ENCODE measurements at regions not wholly inside any gene's neighbourhood (a gene's known extent, or its start where the extent isn't known, plus 50 kb on each side); places are given as distances from the start of the nearest gene placed in this dataset.

DNA sequence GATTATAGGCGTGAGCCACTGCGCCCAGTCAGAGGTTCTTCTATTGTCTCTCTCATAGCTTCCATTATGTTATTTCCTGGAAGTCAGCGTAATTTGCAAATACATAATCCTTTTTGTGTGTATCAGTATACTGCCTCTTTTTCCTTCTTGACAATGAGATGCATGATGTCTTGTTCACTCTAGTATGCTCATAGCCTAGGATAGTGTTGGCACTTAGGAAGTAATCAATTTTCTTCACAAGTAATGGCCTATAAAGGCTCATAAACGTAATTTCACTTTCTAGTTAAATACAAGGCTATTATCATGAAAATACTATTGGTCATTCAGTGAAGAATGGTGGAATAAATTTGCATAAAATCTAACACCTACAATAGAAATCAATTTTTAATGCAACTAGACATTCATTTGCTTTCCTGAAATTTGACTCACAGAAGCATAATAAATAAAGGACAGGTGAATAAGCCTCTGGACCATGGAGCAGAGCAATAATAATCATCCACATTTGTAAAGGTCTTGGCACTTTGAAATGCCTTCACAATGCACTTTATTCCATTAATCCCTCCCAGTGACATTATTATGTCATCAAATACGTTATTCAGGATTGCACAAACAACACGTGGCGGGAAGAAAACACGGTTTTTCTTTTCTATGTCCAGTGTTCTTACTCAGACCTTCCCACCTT lies 366.9 kb upstream of the BTBD3 start:
- no peak for DNase-seq

- no peak for DNase-seq
These were observed 366.2 kb upstream of the BTBD3 start for GRCh38 chr20:11551479-11551878.

DNA sequence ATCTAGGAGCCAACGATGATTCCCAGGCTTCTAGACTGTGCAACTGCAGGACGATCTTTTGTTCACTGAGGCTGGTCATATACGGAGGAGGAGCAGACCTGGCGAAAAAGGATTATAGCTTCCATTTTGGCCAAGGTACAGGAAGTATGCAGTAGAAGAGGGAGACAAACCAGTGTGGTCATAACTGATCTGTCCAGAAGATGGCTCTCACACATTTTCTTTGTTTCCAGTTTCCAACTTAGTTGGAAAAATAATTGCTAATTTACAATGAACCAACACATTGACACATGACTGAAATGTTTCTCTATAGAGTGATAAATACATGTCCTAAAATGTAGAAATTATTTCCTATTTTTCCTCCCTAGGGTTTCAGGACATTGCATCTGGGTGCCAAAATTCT lies 364.1 kb upstream of the BTBD3 start:
- DNase-seq: no peak

DNA sequence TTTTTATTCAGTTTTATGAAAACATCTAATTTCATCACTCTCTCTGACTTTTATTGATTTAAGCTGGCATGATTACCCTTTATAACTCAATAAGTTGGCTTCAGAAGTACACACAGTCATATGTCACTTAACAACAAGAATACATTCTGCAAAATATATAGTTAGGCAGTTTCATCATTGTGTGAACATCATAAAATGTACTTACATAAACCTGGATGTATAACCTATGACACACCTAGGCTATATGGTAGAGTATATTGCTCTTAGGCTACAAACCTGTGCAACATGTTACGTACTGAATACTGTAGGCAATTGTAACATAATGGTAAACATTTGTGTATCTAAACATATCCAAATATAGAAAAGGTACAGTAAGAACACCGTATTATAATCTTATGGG lies 362.2 kb upstream of the BTBD3 start:
- no peak for DNase-seq

DNA sequence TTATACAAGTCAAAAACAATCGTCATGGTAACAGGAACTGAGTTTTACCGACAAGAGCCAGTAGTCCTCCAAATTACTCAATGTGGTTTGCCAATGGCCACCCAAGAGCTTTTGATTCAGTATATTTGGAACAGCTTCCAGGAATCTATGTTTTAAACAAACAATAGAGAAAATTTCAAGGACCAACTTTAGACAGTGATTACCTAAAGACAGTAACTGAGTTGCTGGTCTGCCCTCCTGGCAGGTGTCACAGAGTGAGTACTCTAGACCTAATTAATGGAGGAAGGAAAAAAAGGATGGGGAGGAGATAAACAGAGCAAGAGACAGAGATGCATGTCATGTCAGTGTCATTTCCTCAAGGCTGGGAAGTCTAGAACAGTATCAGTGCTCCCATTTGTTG lies 361.3 kb upstream of the BTBD3 start:
- DNase-seq: no peak

GRCh38 chr20:11564491-11564890 lies 353.2 kb upstream of the BTBD3 start:
- no peak for DNase-seq

DNA sequence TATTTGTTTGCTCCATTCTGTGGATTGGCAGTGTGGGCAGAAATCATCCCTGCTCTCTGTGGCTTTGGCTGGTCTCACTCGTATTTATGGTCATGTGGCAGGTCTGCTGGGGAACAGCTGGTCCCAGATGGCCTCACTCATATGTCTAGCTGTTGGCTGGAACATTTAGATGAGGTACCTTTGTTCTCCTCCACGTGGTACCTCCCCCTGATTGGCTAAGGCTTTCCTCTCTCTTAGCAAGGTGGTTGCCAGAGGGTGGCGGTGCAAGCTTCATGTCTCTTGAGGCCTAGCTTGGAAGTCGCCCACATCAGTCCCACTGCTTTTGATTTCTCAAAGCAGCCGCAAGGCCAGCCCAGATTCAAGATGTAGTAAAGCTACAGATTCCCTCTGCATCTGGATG lies 348.5 kb upstream of the BTBD3 start:
- DNase-seq: no peak

GRCh38 chr20:11573507-11573906 lies 344.2 kb upstream of the BTBD3 start:
- no peak for DNase-seq

GRCh38 chr20:11581271-11581670 lies 336.4 kb upstream of the BTBD3 start:
- DNase-seq: no peak

DNA sequence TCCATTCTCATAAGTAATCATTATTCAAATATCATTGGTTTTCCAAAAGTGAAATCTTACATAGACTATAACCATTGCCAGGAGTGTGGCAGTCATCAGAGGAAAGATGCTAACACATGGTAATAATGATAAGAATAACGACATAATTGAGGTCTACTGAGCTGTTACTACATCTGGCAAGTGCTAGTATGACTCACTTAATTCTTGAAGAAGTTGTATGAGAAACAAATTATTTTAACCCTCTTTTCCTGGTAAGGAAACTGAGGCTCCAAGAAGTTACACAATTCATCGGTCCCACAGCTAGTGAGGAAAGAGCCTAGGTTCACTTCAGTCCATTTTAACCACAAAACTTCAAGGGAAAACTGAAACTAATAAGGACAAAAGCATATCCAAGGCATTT lies 335.6 kb upstream of the BTBD3 start:
- no peak for DNase-seq

DNA sequence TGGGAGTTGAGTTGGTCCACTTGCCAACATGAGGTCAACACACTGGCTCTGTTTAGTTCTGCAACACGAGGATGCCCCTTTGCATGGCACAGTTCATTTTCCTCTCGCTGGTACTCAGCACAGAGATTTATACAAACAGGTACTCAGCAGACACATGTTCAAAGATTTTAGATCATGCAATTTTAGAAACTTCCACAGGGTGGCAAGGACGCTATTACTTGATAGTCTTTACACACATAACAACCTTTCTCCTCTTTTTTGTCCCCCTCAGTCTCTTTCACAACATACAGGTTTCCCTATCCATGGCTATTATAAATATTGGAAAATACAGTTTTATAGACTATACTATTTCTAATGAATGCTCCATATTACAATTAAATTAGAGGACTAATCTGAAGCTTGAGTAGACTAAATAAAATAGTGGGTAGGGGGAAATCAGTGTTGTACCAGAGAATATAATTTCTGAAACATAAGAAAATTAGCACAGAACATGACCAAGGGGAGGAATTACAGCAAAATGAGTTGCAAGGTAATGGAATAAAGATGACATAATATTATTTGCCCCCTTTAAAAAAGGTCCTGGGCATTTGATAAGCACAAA lies 331.8 kb upstream of the BTBD3 start:
- no peak for DNase-seq

DNA sequence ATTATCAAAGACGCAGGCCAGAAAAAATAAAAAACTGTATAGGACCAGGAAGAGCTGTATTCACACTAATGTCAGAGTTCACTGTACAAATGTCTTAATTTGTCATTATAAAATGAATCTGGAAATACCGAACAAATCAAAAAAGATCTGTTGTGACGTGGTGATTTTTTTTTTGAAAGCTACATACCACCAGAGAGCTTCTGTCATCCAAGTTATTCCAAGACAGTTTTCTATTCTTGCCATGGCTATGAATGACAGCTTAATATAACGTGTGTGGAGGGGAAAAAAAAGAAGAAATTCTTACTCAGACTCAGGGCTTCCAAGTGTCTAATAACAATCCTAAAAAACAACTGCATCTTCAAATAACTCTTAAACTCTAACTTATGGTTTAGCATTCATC lies 328.8 kb upstream of the BTBD3 start:
- DNase-seq: no peak

- DNase-seq: no peak
These were observed 325.7 kb upstream of the BTBD3 start for GRCh38 chr20:11591965-11592364.

- no peak for DNase-seq
These were observed 313.4 kb upstream of the BTBD3 start for GRCh38 chr20:11604339-11604738.

GRCh38 chr20:11607047-11607446 lies 310.6 kb upstream of the BTBD3 start:
- DNase-seq: no peak

GRCh38 chr20:11608736-11609135 lies 309.0 kb upstream of the BTBD3 start:
- DNase-seq: no peak

DNA sequence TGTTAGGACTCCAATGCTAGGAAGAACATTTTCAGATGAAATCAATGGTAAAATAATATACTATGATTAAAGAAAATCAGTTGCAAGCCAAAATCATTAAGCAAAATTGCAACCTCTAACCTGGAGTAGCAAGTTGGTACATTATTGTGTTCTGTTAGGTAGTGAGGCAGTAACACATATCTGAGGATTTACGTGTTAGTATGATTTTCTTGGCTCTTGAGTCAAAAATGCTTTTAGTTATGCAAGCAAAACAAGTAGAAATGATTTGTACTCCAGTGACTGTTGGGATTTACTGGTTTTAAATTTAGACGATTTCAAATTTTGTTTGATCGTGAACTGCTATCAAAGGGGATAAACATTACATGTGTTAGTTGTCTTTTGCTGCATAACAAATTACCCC lies 293.0 kb upstream of the BTBD3 start:
- DNase-seq: no peak

- DNase-seq: no peak
These were observed 291.1 kb upstream of the BTBD3 start for GRCh38 chr20:11626551-11626950.

GRCh38 chr20:11642866-11643265 lies 274.8 kb upstream of the BTBD3 start:
- DNase-seq: no peak

DNA sequence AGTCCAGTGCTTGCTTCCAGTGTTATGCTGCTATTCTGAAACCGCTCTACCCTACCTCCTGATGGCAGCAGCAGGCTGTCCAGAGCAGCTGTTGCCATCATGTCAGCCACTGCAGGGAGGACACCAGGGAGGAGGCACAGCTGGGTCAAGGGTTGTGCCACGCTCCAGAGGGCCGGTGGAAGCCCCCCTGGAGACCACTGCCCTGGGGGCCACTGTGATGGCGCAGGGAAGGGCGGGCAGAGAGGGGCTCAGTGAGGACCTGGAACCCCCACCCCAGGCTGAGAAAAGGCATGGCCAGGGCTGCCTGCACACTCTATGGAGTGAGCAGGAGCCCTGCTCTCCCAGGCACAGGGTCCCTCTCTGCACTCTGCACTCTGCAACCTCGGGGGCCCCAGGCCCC lies 271.3 kb upstream of the BTBD3 start:
- no peak for DNase-seq

- DNase-seq: no peak
These were observed 267.1 kb upstream of the BTBD3 start for GRCh38 chr20:11650566-11650965.

GRCh38 chr20:11651138-11651537 lies 266.6 kb upstream of the BTBD3 start:
- DNase-seq: no peak

- DNase-seq: no peak
These were observed 266.0 kb upstream of the BTBD3 start for GRCh38 chr20:11651647-11652046.

- DNase-seq: no peak
These were observed 265.6 kb upstream of the BTBD3 start for GRCh38 chr20:11652128-11652527.

DNA sequence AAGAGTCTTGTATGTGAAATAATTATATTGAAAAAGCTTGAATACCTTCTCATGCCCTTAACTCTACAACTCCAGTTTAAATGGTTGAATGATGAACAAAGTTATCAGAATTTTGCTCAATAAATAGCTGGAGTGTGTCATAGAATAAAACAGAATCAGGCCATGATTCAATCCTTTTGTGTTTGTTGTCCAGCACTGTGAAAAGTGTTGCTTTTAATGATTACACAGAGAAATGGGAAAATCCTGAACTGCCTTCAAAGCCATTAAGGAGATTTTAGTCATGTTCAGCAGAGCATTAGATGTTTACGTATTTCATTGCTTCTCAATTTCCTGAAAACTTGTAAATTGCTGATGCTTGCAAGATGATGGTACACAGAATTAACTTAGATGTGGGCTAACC lies 262.9 kb upstream of the BTBD3 start:
- DNase-seq: no peak
